SW480 (cell line): ENCODE measurements at regions not wholly inside any gene's neighbourhood (a gene's known extent, or its start where the extent isn't known, plus 50 kb on each side); places are given as distances from the start of the nearest gene placed in this dataset.

Experiments used
- DNase-seq: peaks from one replicate; pipeline ENCODE4 v3.0.0-alpha.2; 2016; ENCODE audit warnings: low spot score

DNA sequence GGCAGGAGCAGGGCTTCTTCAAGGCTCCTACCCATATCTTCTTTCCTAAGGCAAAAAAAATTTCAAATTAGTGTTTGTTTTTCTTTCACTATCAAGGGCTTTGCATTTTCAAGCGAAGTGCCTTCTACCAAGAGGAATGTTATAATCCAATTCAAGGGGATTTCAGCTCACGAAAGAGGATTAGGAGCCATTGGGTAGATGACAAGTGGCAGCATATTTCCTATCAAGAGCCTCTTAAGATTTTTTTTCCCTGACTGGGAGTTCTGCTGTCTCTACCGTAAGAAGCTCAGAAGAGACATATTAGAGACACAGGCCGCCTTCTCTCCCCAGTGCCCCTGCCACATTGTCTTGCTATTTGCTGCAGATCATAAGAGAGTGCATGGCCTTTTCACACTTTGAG, 55.9 kb upstream of the BMAL1 start:
- no peak for DNase-seq

DNA sequence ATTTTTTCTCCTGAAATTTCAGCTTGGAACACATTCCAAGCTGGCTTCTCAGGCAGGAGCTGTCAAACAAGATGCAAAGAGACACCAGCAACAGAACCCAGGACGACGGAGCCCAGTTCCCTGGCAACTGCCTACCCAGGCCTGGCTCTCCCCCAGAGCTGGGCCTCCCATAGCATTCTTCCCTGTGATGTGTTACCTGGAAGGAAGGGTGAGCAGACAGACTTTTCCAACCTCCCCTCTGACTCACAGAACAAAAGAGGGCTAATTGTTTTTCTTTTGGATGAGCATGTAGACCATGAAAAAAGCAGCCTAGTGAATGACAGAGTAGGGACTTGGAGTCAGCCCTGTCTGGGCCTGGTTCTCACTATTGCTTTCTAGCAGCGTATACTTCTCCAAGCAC, 55.3 kb upstream of the BMAL1 start:
- no peak for DNase-seq

DNA sequence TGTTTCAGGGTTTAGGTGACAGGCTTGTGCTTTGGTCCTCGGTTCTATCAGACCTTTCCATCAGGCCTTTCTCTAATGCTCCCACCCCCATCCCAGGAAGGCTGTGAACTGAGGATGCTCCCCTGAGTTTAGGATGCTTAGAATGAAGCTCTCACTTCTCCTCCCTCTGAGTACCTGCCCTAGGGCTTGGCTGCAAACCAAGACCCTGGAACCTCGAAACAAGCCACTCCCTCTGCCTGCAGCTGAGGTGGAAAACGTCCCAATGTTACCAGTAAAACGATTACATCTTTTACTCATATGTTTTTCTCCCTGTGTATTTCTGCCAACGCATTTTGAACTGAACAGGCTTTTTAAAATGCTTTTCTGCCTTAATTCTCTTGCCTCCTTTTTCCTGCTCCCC, 54.5 kb upstream of the BMAL1 start:
- no peak for DNase-seq

DNA sequence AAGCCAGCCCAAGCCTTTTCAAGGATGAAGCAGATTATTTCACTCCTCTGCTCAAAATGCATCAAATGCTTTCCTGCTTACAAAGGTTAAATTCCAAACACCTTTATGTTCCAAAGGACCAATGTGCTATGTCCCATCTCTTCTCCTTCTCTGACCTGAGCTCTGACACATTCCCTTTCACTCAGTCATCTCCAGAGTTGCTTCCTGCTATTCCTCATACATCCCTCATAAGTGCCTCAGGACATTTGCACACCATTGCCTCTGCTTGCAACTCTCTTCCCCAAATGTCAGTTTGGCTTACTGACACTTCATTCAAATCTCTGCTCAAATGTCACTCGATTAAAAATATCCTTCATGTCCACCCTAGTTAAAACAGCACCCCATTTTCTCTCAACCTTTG, 53.3 kb upstream of the BMAL1 start:
- no peak for DNase-seq

DNA sequence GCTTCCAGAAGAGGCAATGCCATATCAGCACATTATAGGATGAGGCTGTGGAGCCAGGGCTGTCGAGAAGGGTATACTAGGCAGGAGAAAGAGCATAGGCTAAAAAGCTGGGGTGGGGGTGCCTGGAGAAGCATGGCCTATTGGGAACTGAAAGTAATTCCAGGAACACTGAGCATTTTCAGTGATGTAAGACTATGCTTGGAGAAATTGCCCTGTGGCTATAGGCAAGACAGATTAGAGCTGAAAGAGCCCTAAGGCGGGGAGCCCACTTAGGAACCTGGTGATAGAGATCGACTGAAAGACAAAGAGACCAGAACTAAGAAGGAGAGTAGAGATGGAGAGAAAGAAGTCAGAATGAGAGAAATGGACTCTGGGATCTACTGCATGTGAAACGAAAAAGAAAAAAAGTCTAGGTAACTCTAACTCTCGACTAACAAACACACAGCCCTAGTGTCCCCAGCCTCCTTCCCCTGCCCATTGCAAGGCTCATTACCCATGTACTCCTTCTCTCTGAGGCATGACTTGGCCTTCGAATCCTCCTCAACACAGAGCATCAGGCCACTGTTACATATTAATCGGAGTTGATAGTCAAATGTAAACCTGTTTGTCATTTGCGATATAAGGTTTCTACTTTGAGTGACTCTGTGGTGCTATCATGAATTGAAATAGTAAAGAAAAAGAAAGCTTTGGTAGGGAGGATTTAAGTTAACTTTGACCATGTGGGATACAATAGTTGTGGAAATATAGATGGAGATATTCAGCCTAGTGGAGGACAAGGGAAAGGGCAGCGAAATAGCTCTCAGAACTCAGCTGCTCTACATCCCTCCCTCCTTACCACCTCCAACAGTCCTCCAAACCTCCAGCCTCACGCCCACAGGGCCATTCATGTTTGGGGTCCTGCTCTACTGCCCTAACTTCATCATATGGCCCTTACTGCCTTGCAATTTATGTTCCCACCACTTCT, 52.3 kb upstream of the BMAL1 start:
- DNase-seq = no peak

DNA sequence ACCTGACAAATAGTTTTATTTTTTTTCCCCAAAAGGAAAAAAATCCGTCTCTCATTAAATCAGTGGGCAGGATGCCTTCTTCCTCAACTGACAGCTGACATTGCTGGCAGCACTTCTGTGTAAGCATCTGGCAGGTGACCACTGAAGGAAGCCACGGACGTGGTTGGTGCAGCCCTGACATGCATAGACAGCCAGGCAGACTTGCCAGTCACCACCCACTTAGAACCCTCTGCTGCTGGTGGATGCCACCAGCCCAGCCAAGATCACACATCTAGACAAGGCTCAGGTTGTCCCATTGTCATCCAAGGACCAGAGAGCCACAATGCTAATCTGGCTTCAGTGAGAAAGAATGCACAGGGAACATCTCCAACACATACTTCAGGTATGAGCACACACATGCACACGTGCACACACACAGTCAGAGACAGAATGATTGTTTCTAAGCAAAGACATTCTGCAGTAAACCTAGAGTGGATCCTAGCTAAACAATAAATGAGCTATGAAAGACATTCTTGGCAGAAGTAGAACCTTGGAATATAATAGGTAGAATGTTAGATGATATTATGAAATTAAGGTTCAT, 49.8 kb upstream of the BMAL1 start:
- DNase-seq = no peak
